ENCODE measurements at regions not wholly inside any gene's neighbourhood (a gene's known extent, or its start where the extent isn't known, plus 50 kb on each side); places are given as distances from the start of the nearest gene placed in this dataset.
"Not testable (repeated sequence)": the region's sequence is repeated elsewhere in the genome, so short reads cannot be mapped to it uniquely, and the experiment has no call there.

DNA sequence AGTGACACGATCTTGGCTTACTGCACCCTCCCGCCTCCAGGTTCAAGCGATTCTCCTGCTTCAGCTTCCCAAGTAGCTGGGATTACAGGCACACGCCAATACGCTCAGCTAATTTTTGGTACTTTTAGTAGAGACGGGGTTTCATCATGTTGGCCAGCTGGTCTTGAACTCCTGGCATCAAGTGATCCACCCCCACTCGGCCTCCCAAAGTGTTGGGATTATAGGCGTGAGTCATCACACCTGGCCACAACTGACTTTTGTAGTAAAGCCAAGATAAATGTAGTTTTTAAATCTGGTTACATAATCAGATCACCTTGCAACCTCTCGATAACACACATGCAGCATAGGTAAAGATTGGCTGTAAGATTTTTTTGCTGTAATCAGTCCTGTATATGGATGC lies 657.5 kb upstream of the DPPA4 start:
- DNase-seq (ENCODE audit: low read depth) = no peak

GRCh38 chr3:109995377-109995776 lies 658.0 kb upstream of the DPPA4 start:
- DNase-seq (ENCODE audit: low read depth) = no peak

DNA sequence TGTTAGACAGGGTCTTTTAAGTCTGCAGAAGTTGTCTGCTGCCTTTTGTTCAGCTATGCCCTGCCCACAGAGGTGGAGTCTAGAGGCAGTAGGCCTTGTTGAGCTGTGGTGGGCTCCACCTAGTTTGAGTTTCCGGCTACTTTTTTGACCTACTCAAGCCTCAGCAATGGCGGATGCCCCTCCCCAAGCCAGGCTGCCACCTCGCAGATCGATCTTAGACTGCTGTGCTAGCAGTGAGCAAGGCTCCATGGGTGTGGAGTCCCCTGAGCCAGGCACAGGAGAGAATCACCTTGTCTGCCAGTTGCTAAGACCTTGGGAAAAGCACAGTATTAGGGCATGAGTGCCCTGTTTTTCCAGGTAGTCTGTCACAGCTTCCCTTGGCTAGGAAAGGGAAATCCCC lies 664.6 kb upstream of the DPPA4 start:
- DNase-seq (ENCODE audit: low read depth) = not testable (repeated sequence)

DNA sequence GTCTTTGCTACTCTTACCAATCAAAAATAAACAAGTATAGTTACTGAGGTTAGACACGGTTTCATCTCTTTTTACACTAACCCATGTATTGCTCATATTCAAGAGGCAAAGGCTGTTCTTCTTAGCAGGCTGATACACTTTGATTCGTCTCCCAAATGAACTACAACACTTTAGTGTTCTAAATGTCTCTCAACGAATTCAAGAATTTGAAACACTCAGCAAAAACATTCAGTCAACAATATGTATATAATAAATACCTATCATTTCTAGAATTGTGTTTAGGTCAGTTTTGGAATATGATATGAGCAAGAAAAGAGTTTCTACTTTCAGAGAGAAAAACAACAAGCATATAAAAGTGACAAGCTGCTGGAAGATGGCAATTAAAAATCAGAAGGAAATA lies 669.6 kb upstream of the DPPA4 start:
- no peak for DNase-seq (ENCODE audit: low read depth)

DNA sequence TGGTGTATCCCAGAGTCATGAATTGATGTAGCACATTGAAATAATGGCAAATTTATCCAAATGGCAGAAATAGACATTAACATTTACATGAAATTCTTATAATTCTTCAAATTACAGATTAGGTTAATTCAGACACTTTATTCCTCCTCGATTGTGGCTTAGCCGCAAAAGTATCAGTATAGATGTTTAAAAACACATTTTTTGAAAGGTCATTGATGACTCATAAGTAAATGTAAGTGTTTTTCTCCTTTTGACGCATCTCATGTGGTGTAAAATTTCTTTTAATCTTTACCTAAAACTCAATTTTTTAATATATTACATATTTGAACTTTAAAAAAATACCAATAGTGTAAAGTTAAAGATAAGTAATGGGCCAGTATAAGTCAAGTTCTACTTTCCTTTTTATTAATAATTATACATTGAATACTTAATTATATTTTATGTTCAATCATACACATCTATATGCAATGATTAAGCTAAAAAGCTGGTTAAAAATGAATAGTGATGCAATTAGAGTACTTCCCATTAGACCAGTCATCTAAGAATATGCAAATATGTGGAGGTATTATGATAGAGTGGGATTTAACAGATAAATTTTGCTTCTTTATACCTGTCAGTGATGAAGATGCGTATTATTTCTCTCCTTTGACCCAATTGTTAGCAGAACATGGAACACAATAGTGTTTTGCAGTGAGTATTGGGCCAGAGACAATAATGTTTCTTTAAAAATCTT lies 678.1 kb upstream of the DPPA4 start:
- DNase-seq (ENCODE audit: low read depth) = no peak

- DNase-seq (ENCODE audit: low read depth) = no peak
These were observed 679.0 kb upstream of the DPPA4 start for GRCh38 chr3:110016235-110016815.

- DNase-seq (ENCODE audit: low read depth) = no peak
These were observed 680.0 kb upstream of the DPPA4 start for GRCh38 chr3:110017304-110017703.

- no peak for DNase-seq (ENCODE audit: low read depth)
These were observed 684.3 kb upstream of the DPPA4 start for GRCh38 chr3:110021659-110022058.

GRCh38 chr3:110023022-110023421 lies 685.7 kb upstream of the DPPA4 start:
- not testable (repeated sequence) for DNase-seq (ENCODE audit: low read depth)

DNA sequence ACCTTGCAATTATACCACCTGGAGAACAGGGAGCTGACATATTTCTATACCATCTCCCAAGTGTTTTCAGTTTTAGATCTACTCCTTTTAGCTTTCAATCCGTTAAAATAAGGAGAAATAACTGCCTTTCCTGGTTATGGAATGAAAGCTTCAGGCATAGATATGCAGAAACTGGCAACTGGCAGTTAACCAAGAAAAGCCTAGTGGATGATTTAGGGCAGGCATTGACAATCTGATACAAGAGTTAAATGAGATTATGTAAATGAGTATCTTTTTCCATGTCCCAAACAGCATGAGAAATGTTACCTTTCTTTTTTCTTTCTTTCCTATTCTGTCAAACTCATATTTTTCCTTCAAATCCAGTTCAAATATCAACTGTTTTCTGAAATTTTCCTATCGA lies 689.1 kb upstream of the DPPA4 start:
- DNase-seq (ENCODE audit: low read depth) = peak; percentile 7

GRCh38 chr3:110027446-110028080 lies 690.2 kb upstream of the DPPA4 start:
- peak; percentile 75 for DNase-seq (ENCODE audit: low read depth)

DNA sequence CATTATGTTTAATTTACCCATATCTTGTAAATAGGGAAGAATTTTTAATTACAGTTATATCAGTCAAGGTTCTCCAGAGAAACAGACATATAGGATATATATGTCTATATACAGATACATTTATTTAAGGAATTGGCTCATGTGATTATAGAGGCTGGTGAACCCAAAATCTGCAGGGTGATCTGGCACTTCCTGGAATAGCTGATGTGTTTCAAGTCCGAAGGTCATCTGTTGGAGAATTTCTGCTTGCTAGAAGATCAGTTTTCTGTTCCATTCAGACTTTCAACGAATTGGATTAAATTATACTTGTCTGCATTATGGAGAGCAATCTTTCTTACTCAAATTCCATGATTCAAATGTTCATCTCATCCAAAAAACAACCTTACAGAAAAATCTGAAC lies 694.6 kb upstream of the DPPA4 start:
- no peak for DNase-seq (ENCODE audit: low read depth)

- no peak for DNase-seq (ENCODE audit: low read depth)
These were observed 722.1 kb upstream of the DPPA4 start for GRCh38 chr3:110059431-110059830.

GRCh38 chr3:110062716-110063115 lies 725.4 kb upstream of the DPPA4 start:
- no peak for DNase-seq (ENCODE audit: low read depth)

DNA sequence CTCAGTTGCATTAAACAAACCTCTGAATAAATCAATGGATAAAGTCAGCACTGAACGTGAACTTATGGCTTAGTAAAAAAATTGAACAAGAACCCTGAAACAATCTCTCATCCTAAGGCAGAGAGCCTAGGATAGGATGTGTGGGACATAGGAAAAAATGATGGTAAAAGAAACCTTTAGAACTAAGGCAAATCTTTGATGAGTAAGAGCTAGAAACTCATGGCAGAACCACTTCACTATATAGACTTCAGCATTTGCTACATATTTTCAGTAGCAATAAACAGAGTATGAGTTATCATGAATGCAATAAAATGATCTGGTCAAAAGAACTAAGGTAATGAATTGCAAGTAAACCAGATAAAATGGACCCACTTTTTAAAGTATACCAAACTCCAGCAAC lies 725.8 kb upstream of the DPPA4 start:
- no peak for DNase-seq (ENCODE audit: low read depth)

- no peak for DNase-seq (ENCODE audit: low read depth)
These were observed 728.9 kb upstream of the DPPA4 start for GRCh38 chr3:110066206-110066605.

GRCh38 chr3:110067527-110067926 lies 730.2 kb upstream of the DPPA4 start:
- no peak for DNase-seq (ENCODE audit: low read depth)

GRCh38 chr3:110069761-110070160 lies 732.4 kb upstream of the DPPA4 start:
- DNase-seq (ENCODE audit: low read depth) = no peak

GRCh38 chr3:110070161-110070916 lies 733.0 kb upstream of the DPPA4 start:
- no peak for DNase-seq (ENCODE audit: low read depth)

DNA sequence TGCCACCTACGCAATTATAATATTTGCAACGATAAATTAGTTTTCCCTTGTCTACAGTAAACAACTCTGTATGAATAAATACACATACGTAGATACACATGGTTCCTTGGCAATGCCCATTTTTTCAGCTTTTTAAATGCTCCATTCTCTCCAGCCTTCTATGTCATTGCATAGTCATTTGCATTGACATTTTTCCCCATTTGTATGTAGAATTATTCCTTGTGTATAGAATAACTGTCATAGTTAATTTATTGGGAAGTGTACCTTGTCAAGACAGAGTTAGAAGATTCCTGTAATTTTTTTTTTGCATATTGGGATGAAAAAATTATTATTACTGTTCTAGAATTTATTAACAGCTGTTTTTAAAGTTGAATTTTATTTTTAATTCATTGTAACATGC lies 736.7 kb upstream of the DPPA4 start:
- no peak for DNase-seq (ENCODE audit: low read depth)

DNA sequence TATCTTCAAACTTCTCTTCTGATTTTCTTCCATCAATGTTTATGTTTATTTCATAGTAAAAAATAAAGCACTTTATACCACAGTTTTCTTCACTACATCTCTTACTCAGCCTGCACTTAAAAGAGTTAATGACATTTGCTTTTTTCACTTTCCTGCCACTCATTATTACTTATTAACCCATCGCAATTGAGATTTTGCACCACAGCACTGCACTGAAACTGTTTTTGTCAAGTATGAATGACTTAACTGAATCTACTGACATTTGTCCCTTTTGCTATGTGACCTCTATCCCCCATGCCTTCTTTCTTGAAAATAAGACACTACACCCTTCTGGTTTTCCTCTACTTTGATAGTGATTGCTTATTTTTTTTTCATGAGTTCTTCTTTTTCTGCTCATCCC lies 739.7 kb upstream of the DPPA4 start:
- no peak for DNase-seq (ENCODE audit: low read depth)

DNA sequence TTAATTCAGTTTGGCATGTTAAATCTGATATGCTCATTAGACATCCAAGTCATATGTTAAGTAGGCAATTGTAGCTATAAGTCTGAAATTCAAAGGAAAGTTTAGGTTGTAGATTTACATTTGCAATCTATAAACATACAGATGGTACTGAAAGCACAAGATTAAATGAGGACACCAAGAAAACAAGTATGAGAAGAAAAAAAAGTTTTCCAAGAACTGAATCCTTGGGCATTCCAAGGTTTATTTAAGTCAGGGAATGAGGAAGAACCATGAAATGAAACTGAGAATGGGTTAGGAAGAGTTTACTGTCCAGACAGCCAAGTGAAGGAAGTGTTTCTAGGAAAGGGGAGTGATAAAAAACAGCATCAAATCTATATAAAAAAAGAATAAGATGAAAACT lies 756.1 kb upstream of the DPPA4 start:
- DNase-seq (ENCODE audit: low read depth) = no peak

Measured in RPMI7951 (cell line).